ENCODE measurements at regions not wholly inside any gene's neighbourhood (a gene's known extent, or its start where the extent isn't known, plus 50 kb on each side); places are given as distances from the start of the nearest gene placed in this dataset.

DNA sequence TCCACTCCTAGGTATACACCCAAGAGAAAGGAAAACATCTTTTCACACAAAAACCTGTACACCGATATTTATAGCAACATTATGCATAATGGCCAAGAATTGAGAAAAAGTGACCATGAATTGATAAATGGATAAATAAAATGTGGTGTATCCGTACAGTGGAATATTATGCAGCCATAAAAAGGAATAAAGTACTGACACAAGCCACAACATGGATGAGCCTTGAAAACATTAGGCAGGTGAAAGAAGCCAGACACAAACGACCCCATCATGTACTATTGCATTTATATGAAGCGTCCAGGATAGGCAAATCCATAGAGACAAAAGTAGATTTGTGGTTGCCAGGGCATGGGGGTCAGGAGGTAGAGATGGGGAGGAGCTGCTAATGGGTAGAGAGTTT is 64.2 kb upstream of the SLC6A6 start:
- TF ChIP-seq CREB5 (CRISPR knock-in tag; IDR thresholded peaks at IDR 0.05; ENCODE audit: low read depth): no peak
- no peak for TF ChIP-seq ISL1 (CRISPR knock-in tag; IDR thresholded peaks at IDR 0.05)
- no peak for TF ChIP-seq GLIS3 (CRISPR knock-in tag; IDR thresholded peaks at IDR 0.05)
- no peak for TF ChIP-seq ARNTL (CRISPR knock-in tag; IDR thresholded peaks at IDR 0.05; ENCODE audit: borderline replicate concordance, low read depth)
- TF ChIP-seq ZFP3 (CRISPR knock-in tag; IDR thresholded peaks at IDR 0.05): no peak
- no peak for TF ChIP-seq PPARA (CRISPR knock-in tag; IDR thresholded peaks at IDR 0.05; ENCODE audit: borderline replicate concordance)
- TF ChIP-seq ESRRG (CRISPR knock-in tag; IDR thresholded peaks at IDR 0.05): no peak

Data from SK-N-SH treated with all-trans-retinoic acid at 6 μM for 48 hours (cell line).